B cell (primary cell): ENCODE measurements at regions not wholly inside any gene's neighbourhood (a gene's known extent, or its start where the extent isn't known, plus 50 kb on each side); places are given as distances from the start of the nearest gene placed in this dataset.

Source experiments
- ATAC-seq: fragments of 200-7000 bp; cut with Tn5 transposase; one replicate; pipeline ENCODE4 v1.10.0; 2021; ENCODE audit warnings: low read depth, mild to moderate bottlenecking, moderate number of reproducible peaks, moderate library complexity
- CTCF ChIA-PET: fragments of 350-600 bp; sonication (Branson Sonifier 250); formaldehyde crosslinking; loops from one replicate; lab custom pipeline; 2021; ENCODE audit warnings: antibody characterized with exemption, inconsistent platforms; lab: Charles Lee
- POLR2A ChIA-PET: fragments of 350-600 bp; sonication (Branson Sonifier 250); formaldehyde crosslinking; loops from one replicate; lab custom pipeline; 2021; ENCODE audit warnings: antibody characterized with exemption; lab: Charles Lee
- DNase-seq: peaks from one replicate; pipeline ENCODE4 v3.0.0; 2013
- H2AFZ ChIP-seq: 2 replicates; pipeline ENCODE4 v1.6.1; 2012; ENCODE audit warnings: mild to moderate bottlenecking, low read depth, low read length; ENCODE audit not compliant: insufficient read depth, poor library complexity, severe bottlenecking
- H3K27ac ChIP-seq, 2 donors: 1 replicate in 1 of 2; 2 replicates in 1 of 2; pipeline ENCODE4 v1.5.1; 2012 to 2013; ENCODE audit warnings: low read length in 2 of 2, mild to moderate bottlenecking in 2 of 2, moderate library complexity in 1 of 2
- H3K27me3 ChIP-seq, 4 experiments: fragments of 200-600 bp in 1 of 4; sonication (generic) in 1 of 4; replicated peaks in 1 of 4; 1 replicate in 2 of 4; 2 replicates in 2 of 4; pipeline versions ENCODE4 v1.6.1 to v1.7.0; 2013 to 2016; ENCODE audit warnings: low read length in 3 of 4, mild to moderate bottlenecking in 2 of 4, mixed read lengths in 1 of 4, moderate library complexity in 1 of 4; ENCODE audit not compliant: insufficient read depth in 4 of 4, control insufficient read depth in 3 of 4; ENCODE audit errors: control extremely low read depth in 1 of 4
- H3K36me3 ChIP-seq, 2 experiments: replicated peaks in 1 of 2; 1 replicate in 1 of 2; 2 replicates in 1 of 2; pipeline versions ENCODE4 v1.6.1 to v1.7.1; 2013; ENCODE audit warnings: low read length in 1 of 2; ENCODE audit not compliant: insufficient read depth in 2 of 2, control insufficient read depth in 1 of 2; ENCODE audit errors: control extremely low read depth in 1 of 2, extremely low read depth in 1 of 2
- H3K4me1 ChIP-seq, 2 donors: fragments of 200-600 bp in 1 of 2; sonication (generic) in 1 of 2; 1 replicate in 1 of 2; 2 replicates in 1 of 2; pipeline versions ENCODE4 v1.5.1 to v1.6.1; 2013 to 2017; ENCODE audit warnings: low read length in 2 of 2; ENCODE audit not compliant: control insufficient read depth in 2 of 2, insufficient read depth in 2 of 2
- H3K4me2 ChIP-seq: replicated peaks from 2 replicates; pipeline ENCODE3; 2012; ENCODE audit warnings: mild to moderate bottlenecking, low read depth, low read length; ENCODE audit not compliant: poor library complexity, severe bottlenecking
- H3K4me3 ChIP-seq, 5 experiments: fragments of 200-600 bp in 1 of 5; sonication (generic) in 1 of 5; 1 replicate in 3 of 5; 2 replicates in 2 of 5; pipeline versions ENCODE4 v1.5.1 to v1.7.0; 2011 to 2016; ENCODE audit warnings: low read length in 4 of 5, mild to moderate bottlenecking in 4 of 5, low read depth in 2 of 5, control low read depth in 1 of 5, moderate library complexity in 1 of 5; ENCODE audit not compliant: insufficient read depth in 1 of 5; ENCODE audit errors: control extremely low read depth in 1 of 5, extremely low read depth in 1 of 5
- H3K79me2 ChIP-seq: fragments of 200-600 bp; sonication (generic); one replicate; pipeline ENCODE4 v1.6.0; 2016; ENCODE audit warnings: low read length; ENCODE audit not compliant: control insufficient read depth, insufficient read depth
- H3K9ac ChIP-seq: fragments of 200-600 bp; sonication (generic); 2 replicates; pipeline ENCODE4 v1.6.1; 2017; ENCODE audit warnings: mild to moderate bottlenecking, low read length, moderate library complexity
- H3K9me3 ChIP-seq, 3 donors: one replicate each; pipeline versions ENCODE4 v1.6.1 to v1.7.1; 2013; ENCODE audit warnings: low read length in 2 of 3; ENCODE audit not compliant: control insufficient read depth in 2 of 3, insufficient read depth in 1 of 3; ENCODE audit errors: control extremely low read depth in 1 of 3
- H4K20me1 ChIP-seq: 2 replicates; pipeline ENCODE4 v1.6.0; 2012; ENCODE audit warnings: mild to moderate bottlenecking, low read length; ENCODE audit not compliant: insufficient read depth, control insufficient read depth, poor library complexity, severe bottlenecking
- H3K27ac Mint-ChIP-seq: one replicate; pipeline ENCODE4 v1.8.0; 2021; ENCODE audit warnings: mixed read lengths
- H3K27me3 Mint-ChIP-seq: one replicate; pipeline ENCODE4 v1.8.0; 2021; ENCODE audit warnings: mixed read lengths
- H3K4me1 Mint-ChIP-seq: one replicate; pipeline ENCODE4 v1.8.0; 2021; ENCODE audit warnings: mixed read lengths
- H3K4me3 Mint-ChIP-seq: one replicate; pipeline ENCODE4 v1.8.0; 2021; ENCODE audit warnings: mixed read lengths
- H3K9me3 Mint-ChIP-seq: one replicate; pipeline ENCODE4 v1.8.0; 2022; ENCODE audit warnings: mixed read lengths; ENCODE audit not compliant: insufficient read depth
- CTCF ChIP-seq: fragments of 200-600 bp; IDR thresholded peaks from one replicate; pipeline ENCODE4 v1.8.0; 2022; ENCODE audit warnings: antibody characterized with exemption, mild to moderate bottlenecking
- EZH2 ChIP-seq: IDR thresholded peaks from 2 replicates; pipeline ENCODE4 v1.6.1; 2012; ENCODE audit warnings: borderline replicate concordance, low read depth, mild to moderate bottlenecking, moderate library complexity, low read length; ENCODE audit not compliant: insufficient read depth, poor library complexity, severe bottlenecking
- WGBS: methylation state at CpG from one replicate; pipeline ENCODE4 v1.1.5; 2013; ENCODE audit warnings: missing lambda C conversion rate; ENCODE audit not compliant: insufficient coverage; 5-methylcytosine and 5-hydroxymethylcytosine counted together
- intact Hi-C: fragments of 100-400 bp; cut with micrococcal nuclease; formaldehyde crosslinking; loops from one replicate; pipeline ENCODE4 v1.10.0; 2022

GRCh38 chr10:55509168-55509567 is 708.1 kb upstream of the PCDH15 start:
- Mint-ChIP-seq H3K4me3 (no peak overlapping the region), H3K4me1 (no peaks in the 10 kb centered on the region), H3K27me3 (no peaks in the 10 kb centered on the region), H3K9me3 (no peaks in the 10 kb centered on the region), H3K27ac (no peak overlapping the region)
- WGBS = no CpG with 5 or more reads among the region's 4 CpGs
- no peak overlapping the region for H3K4me3 ChIP-seq
- no peak for DNase-seq
- POLR2A ChIA-PET = no interaction called here
- H4K20me1 ChIP-seq = no peaks in the 10 kb centered on the region
- no peak overlapping the region for H3K4me2 ChIP-seq
- CTCF ChIA-PET = no interaction called here
- intact Hi-C loops = no loop called here
- ATAC-seq = no peak
- H3K9me3 ChIP-seq = no peaks in the 10 kb centered on the region
- H3K9ac ChIP-seq = no peak overlapping the region
- no peak overlapping the region for H3K27ac ChIP-seq
- H3K4me1 ChIP-seq = no peaks in the 10 kb centered on the region
- no peaks in the 10 kb centered on the region for H3K27me3 ChIP-seq
- no peak for TF ChIP-seq CTCF
- no peak for TF ChIP-seq EZH2
- H2AFZ ChIP-seq = no peak overlapping the region
- no peaks in the 10 kb centered on the region for H3K36me3 ChIP-seq
- no peaks in the 10 kb centered on the region for H3K79me2 ChIP-seq

GRCh38 chr10:55500931-55501559 is 700.0 kb upstream of the PCDH15 start:
- Mint-ChIP-seq H3K4me3 (no peak overlapping the region), H3K27ac (no peak overlapping the region), H3K9me3 (no peaks in the 10 kb centered on the region), H3K27me3 (no peaks in the 10 kb centered on the region), H3K4me1 (no peaks in the 10 kb centered on the region)
- ATAC-seq (no peak), DNase-seq (no peak)
- no peaks in the 10 kb centered on the region for H3K4me1 ChIP-seq
- TF ChIP-seq EZH2 (no peak), CTCF (no peak)
- POLR2A ChIA-PET = no interaction called here
- no peaks in the 10 kb centered on the region for H4K20me1 ChIP-seq
- intact Hi-C loops = no loop called here
- no peaks in the 10 kb centered on the region for H3K36me3 ChIP-seq
- no peak overlapping the region for H2AFZ ChIP-seq
- H3K79me2 ChIP-seq = no peaks in the 10 kb centered on the region
- H3K9ac ChIP-seq = no peak overlapping the region
- H3K27me3 ChIP-seq = no peaks in the 10 kb centered on the region
- no peaks in the 10 kb centered on the region for H3K9me3 ChIP-seq
- CTCF ChIA-PET = no interaction called here
- no peak overlapping the region for H3K4me2 ChIP-seq
- no peak overlapping the region for H3K4me3 ChIP-seq
- no peak overlapping the region for H3K27ac ChIP-seq
- no CpG with 5 or more reads among the region's 1 CpG for WGBS
